ENCODE measurements at regions not wholly inside any gene's neighbourhood (a gene's known extent, or its start where the extent isn't known, plus 50 kb on each side); places are given as distances from the start of the nearest gene placed in this dataset.

DNA sequence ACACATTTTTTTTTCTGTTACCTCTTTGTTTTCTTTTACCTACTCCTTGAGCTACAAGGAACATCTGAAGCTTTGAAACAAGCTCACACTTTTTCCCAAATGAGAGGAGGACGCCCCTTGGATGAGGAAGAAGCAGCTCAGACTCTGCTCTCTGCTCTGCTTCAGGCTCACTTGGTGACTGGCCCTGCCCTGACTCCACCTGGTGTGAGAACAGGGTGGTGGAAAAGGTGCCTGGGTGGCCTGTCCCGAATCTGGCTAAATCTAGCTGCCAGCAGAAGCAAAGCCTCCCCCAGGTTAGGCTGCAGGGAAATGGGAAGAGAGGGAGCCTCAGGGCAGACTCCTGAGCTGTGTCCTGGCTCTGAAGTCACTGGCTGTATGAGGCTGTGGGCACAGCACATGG lies 68.0 kb upstream of the CEACAM8 start:
- Histone ChIP-seq H3K4me1 (no peaks in the 10 kb centered on the region), H3K4me2 (no peak overlapping the region), H3K4me3 (no peak overlapping the region), H3K27ac (no peak overlapping the region), H3K9me3 (peaks cover 2% of the 10 kb centered on the region; the same call in 1 of the 3 replicates)
- FAIRE-seq (no peak), DNase-seq (ENCODE audit: low read depth in 1 of 2, low spot score in 1 of 2) (no peak), ATAC-seq (peak in 1 of 2 experiments; percentile 53; a peak in 3 of 6 replicates)
- no peak for TF ChIP-seq BHLHE40 (IDR thresholded peaks at IDR 0.05; ENCODE audit: low read depth, low read length)
- TF ChIP-seq, protein P1, sequence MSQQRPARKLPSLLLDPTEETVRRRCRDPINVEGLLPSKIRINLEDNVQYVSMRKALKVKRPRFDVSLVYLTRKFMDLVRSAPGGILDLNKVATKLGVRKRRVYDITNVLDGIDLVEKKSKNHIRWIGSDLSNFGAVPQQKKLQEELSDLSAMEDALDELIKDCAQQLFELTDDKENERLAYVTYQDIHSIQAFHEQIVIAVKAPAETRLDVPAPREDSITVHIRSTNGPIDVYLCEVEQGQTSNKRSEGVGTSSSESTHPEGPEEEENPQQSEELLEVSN (IDR thresholded peaks at IDR 0.05; ENCODE audit: borderline replicate concordance, low read depth), result no peak
- TF ChIP-seq KDM1A (IDR thresholded peaks at IDR 0.05; ENCODE audit: low read depth), result no peak
- no peak for TF ChIP-seq EHF (CRISPR knock-in tag; IDR thresholded peaks at IDR 0.05)
- ChIA-PET CTCF (interaction anchor here (1.2 to 2.5 kb wide), 3 partner anchors 12 to 28 kb away, joined by 3 to 10 read pairs (median 10); no protein-coding TSS in a partner anchor), POLR2A (no interaction called here)
- WGBS (ENCODE audit: missing lambda C conversion rate), result 4% methylated on average over 2 of the region's 2 CpGs

DNA sequence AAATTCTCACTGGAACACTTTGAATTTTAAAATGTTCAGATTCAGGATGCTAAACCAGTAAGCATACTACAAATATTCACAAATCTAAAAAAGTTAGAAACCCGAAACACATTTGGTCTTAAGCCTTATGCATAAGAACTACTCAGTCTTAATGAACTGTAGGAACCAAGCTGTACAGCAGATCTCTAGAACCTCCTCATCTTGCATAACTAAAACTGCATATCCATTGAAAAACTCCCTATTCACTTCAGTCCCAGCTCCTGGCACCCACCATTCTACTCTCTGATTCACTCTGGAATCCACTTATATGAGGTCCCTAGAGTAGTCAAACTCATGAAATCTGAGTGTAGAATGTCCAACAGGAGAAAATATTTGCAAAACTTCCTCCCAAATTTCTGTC lies 65.6 kb upstream of the CEACAM8 start:
- CTCF ChIA-PET, result interaction anchor here (2.1 kb wide), 1 partner anchor 23 kb away, joined by 5 read pairs; no protein-coding TSS in a partner anchor
- FAIRE-seq (no peak), DNase-seq (ENCODE audit: low read depth in 1 of 2, low spot score in 1 of 2) (no peak), ATAC-seq (no peak)
- 3% methylated on average over 1 of the region's 1 CpG for WGBS (ENCODE audit: missing lambda C conversion rate)
- Histone ChIP-seq H3K4me3 (no peak overlapping the region), H3K4me1 (no peaks in the 10 kb centered on the region), H3K9me3 (peaks cover 2% of the 10 kb centered on the region; the same call in 1 of the 3 replicates), H3K27ac (no peak overlapping the region), H3K4me2 (no peak overlapping the region)
- POLR2A ChIA-PET, result no interaction called here
- TF ChIP-seq, protein P2, sequence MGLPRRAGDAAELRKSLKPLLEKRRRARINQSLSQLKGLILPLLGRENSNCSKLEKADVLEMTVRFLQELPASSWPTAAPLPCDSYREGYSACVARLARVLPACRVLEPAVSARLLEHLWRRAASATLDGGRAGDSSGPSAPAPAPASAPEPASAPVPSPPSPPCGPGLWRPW (IDR thresholded peaks at IDR 0.05), result no peak
- TF ChIP-seq EHMT2 (IDR thresholded peaks at IDR 0.05; ENCODE audit: low read depth) (no peak), KDM1A (IDR thresholded peaks at IDR 0.05; ENCODE audit: low read depth) (no peak), GATA3 (IDR thresholded peaks at IDR 0.05; ENCODE audit: borderline replicate concordance) (no peak), PHF8 (IDR thresholded peaks at IDR 0.05; ENCODE audit: borderline replicate concordance, low read depth) (no peak), POLR2A (IDR thresholded peaks at IDR 0.05; ENCODE audit: low read length) (no peak), MAFK (IDR thresholded peaks at IDR 0.05; ENCODE audit: partially characterized antibody) (no peak), EP300 (IDR thresholded peaks at IDR 0.05) (no peak), FOSL2 (IDR thresholded peaks at IDR 0.05) (no peak), FOSL2 (CRISPR knock-in tag; IDR thresholded peaks at IDR 0.05) (no peak), SREBF2 (IDR thresholded peaks at IDR 0.05) (no peak)
- TF ChIP-seq, protein P1 (IDR thresholded peaks at IDR 0.05; ENCODE audit: borderline replicate concordance, low read depth), result no peak
- TF ChIP-seq, protein P3, sequence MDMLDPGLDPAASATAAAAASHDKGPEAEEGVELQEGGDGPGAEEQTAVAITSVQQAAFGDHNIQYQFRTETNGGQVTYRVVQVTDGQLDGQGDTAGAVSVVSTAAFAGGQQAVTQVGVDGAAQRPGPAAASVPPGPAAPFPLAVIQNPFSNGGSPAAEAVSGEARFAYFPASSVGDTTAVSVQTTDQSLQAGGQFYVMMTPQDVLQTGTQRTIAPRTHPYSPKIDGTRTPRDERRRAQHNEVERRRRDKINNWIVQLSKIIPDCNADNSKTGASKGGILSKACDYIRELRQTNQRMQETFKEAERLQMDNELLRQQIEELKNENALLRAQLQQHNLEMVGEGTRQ (IDR thresholded peaks at IDR 0.05), result no peak
- TF ChIP-seq, protein P4, sequence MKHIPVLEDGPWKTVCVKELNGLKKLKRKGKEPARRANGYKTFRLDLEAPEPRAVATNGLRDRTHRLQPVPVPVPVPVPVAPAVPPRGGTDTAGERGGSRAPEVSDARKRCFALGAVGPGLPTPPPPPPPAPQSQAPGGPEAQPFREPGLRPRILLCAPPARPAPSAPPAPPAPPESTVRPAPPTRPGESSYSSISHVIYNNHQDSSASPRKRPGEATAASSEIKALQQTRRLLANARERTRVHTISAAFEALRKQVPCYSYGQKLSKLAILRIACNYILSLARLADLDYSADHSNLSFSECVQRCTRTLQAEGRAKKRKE (CRISPR knock-in tag; IDR thresholded peaks at IDR 0.05; ENCODE audit: low read depth), result no peak
- TF ChIP-seq, protein P5, sequence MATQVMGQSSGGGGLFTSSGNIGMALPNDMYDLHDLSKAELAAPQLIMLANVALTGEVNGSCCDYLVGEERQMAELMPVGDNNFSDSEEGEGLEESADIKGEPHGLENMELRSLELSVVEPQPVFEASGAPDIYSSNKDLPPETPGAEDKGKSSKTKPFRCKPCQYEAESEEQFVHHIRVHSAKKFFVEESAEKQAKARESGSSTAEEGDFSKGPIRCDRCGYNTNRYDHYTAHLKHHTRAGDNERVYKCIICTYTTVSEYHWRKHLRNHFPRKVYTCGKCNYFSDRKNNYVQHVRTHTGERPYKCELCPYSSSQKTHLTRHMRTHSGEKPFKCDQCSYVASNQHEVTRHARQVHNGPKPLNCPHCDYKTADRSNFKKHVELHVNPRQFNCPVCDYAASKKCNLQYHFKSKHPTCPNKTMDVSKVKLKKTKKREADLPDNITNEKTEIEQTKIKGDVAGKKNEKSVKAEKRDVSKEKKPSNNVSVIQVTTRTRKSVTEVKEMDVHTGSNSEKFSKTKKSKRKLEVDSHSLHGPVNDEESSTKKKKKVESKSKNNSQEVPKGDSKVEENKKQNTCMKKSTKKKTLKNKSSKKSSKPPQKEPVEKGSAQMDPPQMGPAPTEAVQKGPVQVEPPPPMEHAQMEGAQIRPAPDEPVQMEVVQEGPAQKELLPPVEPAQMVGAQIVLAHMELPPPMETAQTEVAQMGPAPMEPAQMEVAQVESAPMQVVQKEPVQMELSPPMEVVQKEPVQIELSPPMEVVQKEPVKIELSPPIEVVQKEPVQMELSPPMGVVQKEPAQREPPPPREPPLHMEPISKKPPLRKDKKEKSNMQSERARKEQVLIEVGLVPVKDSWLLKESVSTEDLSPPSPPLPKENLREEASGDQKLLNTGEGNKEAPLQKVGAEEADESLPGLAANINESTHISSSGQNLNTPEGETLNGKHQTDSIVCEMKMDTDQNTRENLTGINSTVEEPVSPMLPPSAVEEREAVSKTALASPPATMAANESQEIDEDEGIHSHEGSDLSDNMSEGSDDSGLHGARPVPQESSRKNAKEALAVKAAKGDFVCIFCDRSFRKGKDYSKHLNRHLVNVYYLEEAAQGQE (IDR thresholded peaks at IDR 0.05), result no peak

All from A549 (cell line).